SK-N-MC (cell line): ENCODE measurements at regions not wholly inside any gene's neighbourhood (a gene's known extent, or its start where the extent isn't known, plus 50 kb on each side); places are given as distances from the start of the nearest gene placed in this dataset.

ENCODE experiments used
- EZH2 ChIP-seq: fragments of 200-600 bp; sonication (generic); IDR thresholded peaks from one replicate; pipeline ENCODE4 v1.6.1; 2017; ENCODE audit warnings: antibody characterized with exemption
- FOXP2 ChIP-seq: optimal IDR thresholded peaks from 2 replicates; pipeline ENCODE3; 2011; ENCODE audit warnings: mild to moderate bottlenecking, moderate library complexity; ENCODE audit not compliant: insufficient read depth; ENCODE audit errors: extremely low read length, control extremely low read depth
- POLR2AphosphoS5 ChIP-seq: IDR thresholded peaks from 2 replicates; pipeline ENCODE4 v1.6.1; 2012; ENCODE audit warnings: mild to moderate bottlenecking, low read depth, low read length, borderline replicate concordance

DNA sequence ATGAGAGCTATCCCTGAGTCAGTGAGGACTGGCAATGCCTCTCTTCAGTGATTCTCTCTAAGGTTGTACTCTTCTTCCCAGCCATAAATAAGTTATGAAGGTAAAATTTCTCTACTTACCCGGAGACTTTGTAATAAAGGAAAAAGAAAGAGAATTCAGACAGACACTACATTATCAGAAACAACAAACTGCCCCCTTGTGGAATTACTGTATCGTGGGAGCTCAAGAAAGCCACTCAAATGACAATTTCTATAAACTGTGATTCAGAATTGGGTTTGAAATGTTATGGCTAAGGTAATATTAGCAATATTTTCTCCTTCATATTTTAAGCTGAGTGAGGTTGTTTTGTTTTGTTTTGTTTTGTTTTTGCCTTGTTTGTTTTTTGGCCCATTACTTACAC lies 155.8 kb upstream of the TANK start:
- TF ChIP-seq FOXP2 (no peak), POLR2AphosphoS5 (no peak), EZH2 (no peak)
